Mucosa of stomach (tissue), 1 donor: ENCODE measurements at regions not wholly inside any gene's neighbourhood (a gene's known extent, or its start where the extent isn't known, plus 50 kb on each side); places are given as distances from the start of the nearest gene placed in this dataset.

Experiments
- H3K27me3 ChIP-seq: one replicate; pipeline ENCODE4 v1.7.0; 2013; ENCODE audit warnings: mild to moderate bottlenecking, low read length; ENCODE audit not compliant: control insufficient read depth, insufficient read depth
- H3K36me3 ChIP-seq: one replicate; pipeline ENCODE4 v1.7.0; 2013; ENCODE audit warnings: low read length; ENCODE audit not compliant: control insufficient read depth, insufficient read depth
- H3K4me1 ChIP-seq: one replicate; pipeline ENCODE4 v1.7.0; 2013; ENCODE audit warnings: mild to moderate bottlenecking, low read length; ENCODE audit not compliant: control insufficient read depth, insufficient read depth
- H3K4me3 ChIP-seq: one replicate; pipeline ENCODE4 v1.7.0; 2013; ENCODE audit warnings: low read length
- H3K9ac ChIP-seq: one replicate; pipeline ENCODE4 v1.7.0; 2013; ENCODE audit warnings: mild to moderate bottlenecking, low read length, moderate library complexity
- H3K9me3 ChIP-seq: one replicate; pipeline ENCODE4 v1.7.0; 2013; ENCODE audit warnings: mild to moderate bottlenecking, low read length, moderate library complexity; ENCODE audit not compliant: control insufficient read depth
- donor health status: Pancreatic carcinoma.

DNA sequence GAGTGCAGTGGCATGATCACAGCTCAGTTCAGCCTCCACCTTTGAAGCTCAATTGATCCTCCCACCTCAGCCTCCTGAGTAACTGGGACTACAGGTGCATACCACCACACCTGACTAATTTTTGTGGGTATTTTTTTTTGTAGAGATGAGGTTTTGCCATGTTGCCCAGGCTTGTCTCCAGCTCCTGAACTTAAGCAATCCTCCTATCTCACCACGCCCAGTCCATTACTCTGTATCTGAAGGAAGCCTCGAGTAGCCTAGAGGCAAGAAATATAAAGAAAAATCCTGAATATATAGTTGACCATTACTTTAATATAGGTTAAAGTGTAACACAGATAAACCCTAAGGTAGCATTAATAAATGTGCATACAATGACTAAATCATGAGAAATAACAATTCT is 686.8 kb upstream of the PIK3C3 start:
- no peak overlapping the region for H3K9ac ChIP-seq
- no peaks in the 10 kb centered on the region for H3K36me3 ChIP-seq
- no peak overlapping the region for H3K4me3 ChIP-seq
- H3K27me3 ChIP-seq, result no peaks in the 10 kb centered on the region
- H3K9me3 ChIP-seq, result no peaks in the 10 kb centered on the region
- peaks cover 6% of the 10 kb centered on the region for H3K4me1 ChIP-seq

DNA sequence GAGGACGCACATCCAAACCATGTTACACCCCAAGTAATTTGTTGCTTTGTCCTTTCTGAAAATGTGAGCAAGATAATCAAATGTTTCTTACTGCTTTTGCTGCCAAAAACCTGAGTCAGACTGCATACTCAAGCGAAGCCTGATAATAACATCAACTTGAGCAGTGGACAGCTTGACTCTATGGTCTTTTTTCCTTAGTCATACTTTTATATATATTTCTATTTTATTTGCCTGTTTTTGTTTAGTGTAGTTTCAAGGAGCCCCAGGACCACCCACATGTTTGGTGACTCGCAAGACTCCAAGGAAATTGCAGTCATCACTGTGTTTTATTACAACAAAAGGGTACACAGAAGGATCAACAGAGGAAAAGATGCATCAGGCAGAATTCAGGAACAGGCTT is 688.4 kb upstream of the PIK3C3 start:
- no peaks in the 10 kb centered on the region for H3K9me3 ChIP-seq
- peaks cover 6% of the 10 kb centered on the region for H3K4me1 ChIP-seq
- no peaks in the 10 kb centered on the region for H3K36me3 ChIP-seq
- no peak overlapping the region for H3K4me3 ChIP-seq
- H3K9ac ChIP-seq, result no peak overlapping the region
- no peaks in the 10 kb centered on the region for H3K27me3 ChIP-seq

DNA sequence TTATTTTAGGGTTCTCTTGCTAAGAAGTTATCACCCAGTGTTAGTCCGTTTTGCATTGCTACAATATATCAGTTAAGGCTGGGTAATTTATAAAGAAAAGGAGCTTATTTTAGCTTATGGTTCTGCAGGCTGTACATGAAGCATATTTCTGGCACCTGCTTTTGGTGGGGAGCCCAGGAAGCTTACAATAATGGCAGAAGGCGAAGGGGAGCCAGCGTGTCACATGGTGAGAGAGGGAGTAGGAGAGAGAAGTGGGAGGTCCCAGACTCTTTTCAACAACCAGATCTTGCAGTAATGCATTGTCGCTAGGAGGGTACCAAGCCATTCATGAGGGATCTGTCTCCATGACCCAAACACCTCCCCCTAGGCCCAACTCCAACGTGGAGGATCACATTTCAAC is 688.8 kb upstream of the PIK3C3 start:
- H3K27me3 ChIP-seq, result no peaks in the 10 kb centered on the region
- no peak overlapping the region for H3K4me3 ChIP-seq
- no peaks in the 10 kb centered on the region for H3K9me3 ChIP-seq
- H3K9ac ChIP-seq, result no peak overlapping the region
- no peaks in the 10 kb centered on the region for H3K36me3 ChIP-seq
- H3K4me1 ChIP-seq, result peaks cover 6% of the 10 kb centered on the region

- H3K4me3 ChIP-seq, result no peak overlapping the region
- H3K27me3 ChIP-seq, result no peaks in the 10 kb centered on the region
Measured at GRCh38 chr18:41265047-41265446, 690.0 kb upstream of the PIK3C3 start.

GRCh38 chr18:41263956-41264355 is 691.1 kb upstream of the PIK3C3 start:
- Histone ChIP-seq H3K9ac (no peak overlapping the region), H3K36me3 (no peaks in the 10 kb centered on the region), H3K9me3 (no peaks in the 10 kb centered on the region), H3K4me3 (no peak overlapping the region), H3K4me1 (peaks cover 6% of the 10 kb centered on the region), H3K27me3 (no peaks in the 10 kb centered on the region)

More at GRCh38 chr18:41265047-41265446, 690.0 kb upstream of the PIK3C3 start:
- Histone ChIP-seq H3K4me1 (peaks cover 6% of the 10 kb centered on the region), H3K9ac (no peak overlapping the region), H3K36me3 (no peaks in the 10 kb centered on the region), H3K9me3 (no peaks in the 10 kb centered on the region)

DNA sequence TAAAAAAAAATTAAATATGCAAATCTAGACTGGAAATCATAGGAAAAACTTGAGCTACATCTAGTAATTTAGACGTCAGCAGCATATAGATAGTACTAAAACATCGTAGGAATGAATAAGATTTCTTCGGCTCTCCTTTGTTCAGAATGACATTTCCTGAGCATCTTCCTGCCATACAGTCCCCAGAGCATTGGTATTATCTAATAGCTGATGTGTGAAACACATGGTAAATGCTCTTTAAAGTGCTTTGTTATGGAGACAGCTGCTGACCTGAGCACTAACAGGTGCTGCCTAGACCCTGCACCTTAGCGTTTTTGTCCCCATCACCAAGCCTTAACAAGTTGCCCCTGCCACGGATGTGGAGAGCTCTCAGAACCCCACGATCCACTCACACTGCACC is 692.3 kb upstream of the PIK3C3 start:
- Histone ChIP-seq H3K27me3 (no peaks in the 10 kb centered on the region), H3K9me3 (no peaks in the 10 kb centered on the region), H3K4me3 (no peak overlapping the region), H3K4me1 (peaks cover 4% of the 10 kb centered on the region), H3K36me3 (no peaks in the 10 kb centered on the region), H3K9ac (no peak overlapping the region)

GRCh38 chr18:41244591-41245037 is 710.4 kb upstream of the PIK3C3 start:
- Histone ChIP-seq H3K9me3 (no peaks in the 10 kb centered on the region), H3K9ac (no peak overlapping the region), H3K4me1 (no peaks in the 10 kb centered on the region), H3K27me3 (no peaks in the 10 kb centered on the region), H3K36me3 (no peaks in the 10 kb centered on the region), H3K4me3 (no peak overlapping the region)

DNA sequence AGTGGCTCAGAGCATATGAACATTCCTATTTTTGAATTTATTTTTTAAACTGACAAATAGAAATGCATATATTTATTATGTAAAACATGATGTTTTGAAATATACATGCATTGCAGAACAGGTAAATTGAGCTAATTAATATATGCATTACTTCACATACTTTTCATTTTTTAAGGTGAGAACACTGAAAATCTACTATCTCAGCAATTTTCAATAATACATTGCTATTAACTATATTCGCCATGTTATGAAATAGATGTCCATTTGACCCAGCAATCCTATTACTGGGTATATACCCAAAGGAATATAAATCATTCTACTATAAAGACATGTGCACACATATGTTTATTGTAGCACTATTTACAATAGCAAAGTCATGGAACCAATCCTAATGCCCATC is 717.7 kb upstream of the PIK3C3 start:
- no peaks in the 10 kb centered on the region for H3K36me3 ChIP-seq
- no peaks in the 10 kb centered on the region for H3K9me3 ChIP-seq
- H3K4me1 ChIP-seq, result no peaks in the 10 kb centered on the region
- H3K9ac ChIP-seq, result no peak overlapping the region
- no peak overlapping the region for H3K4me3 ChIP-seq
- H3K27me3 ChIP-seq, result no peaks in the 10 kb centered on the region

- Histone ChIP-seq H3K4me3 (no peak overlapping the region), H3K36me3 (no peaks in the 10 kb centered on the region), H3K27me3 (no peaks in the 10 kb centered on the region), H3K4me1 (no peaks in the 10 kb centered on the region), H3K9ac (no peak overlapping the region), H3K9me3 (no peaks in the 10 kb centered on the region)
Measured at GRCh38 chr18:41231681-41232080, 723.4 kb upstream of the PIK3C3 start.

- no peak overlapping the region for H3K4me3 ChIP-seq
- no peaks in the 10 kb centered on the region for H3K27me3 ChIP-seq
- no peaks in the 10 kb centered on the region for H3K9me3 ChIP-seq
- H3K4me1 ChIP-seq, result no peaks in the 10 kb centered on the region
- no peaks in the 10 kb centered on the region for H3K36me3 ChIP-seq
- H3K9ac ChIP-seq, result no peak overlapping the region
Measured at GRCh38 chr18:41227993-41228392, 727.0 kb upstream of the PIK3C3 start.

- no peaks in the 10 kb centered on the region for H3K9me3 ChIP-seq
- no peaks in the 10 kb centered on the region for H3K27me3 ChIP-seq
- H3K9ac ChIP-seq, result no peak overlapping the region
- H3K4me1 ChIP-seq, result no peaks in the 10 kb centered on the region
- H3K4me3 ChIP-seq, result no peak overlapping the region
- H3K36me3 ChIP-seq, result no peaks in the 10 kb centered on the region
Measured at GRCh38 chr18:41226911-41227310, 728.1 kb upstream of the PIK3C3 start.

GRCh38 chr18:41226186-41226585 is 728.8 kb upstream of the PIK3C3 start:
- H3K9me3 ChIP-seq, result no peaks in the 10 kb centered on the region
- no peaks in the 10 kb centered on the region for H3K4me1 ChIP-seq
- no peaks in the 10 kb centered on the region for H3K36me3 ChIP-seq
- H3K4me3 ChIP-seq, result no peak overlapping the region
- no peak overlapping the region for H3K9ac ChIP-seq
- H3K27me3 ChIP-seq, result no peaks in the 10 kb centered on the region

GRCh38 chr18:41216341-41217003 is 738.6 kb upstream of the PIK3C3 start:
- no peak overlapping the region for H3K4me3 ChIP-seq
- H3K9ac ChIP-seq, result no peak overlapping the region
- H3K27me3 ChIP-seq, result no peaks in the 10 kb centered on the region
- H3K36me3 ChIP-seq, result no peaks in the 10 kb centered on the region
- no peaks in the 10 kb centered on the region for H3K9me3 ChIP-seq
- no peaks in the 10 kb centered on the region for H3K4me1 ChIP-seq
